IMR-90 (cell line): ENCODE measurements at regions not wholly inside any gene's neighbourhood (a gene's known extent, or its start where the extent isn't known, plus 50 kb on each side); places are given as distances from the start of the nearest gene placed in this dataset.

Source experiments
- ATAC-seq: fragments of 200-7000 bp; cut with Tn5 transposase; 2 replicates; pipeline ENCODE4 v1.9.1; 2020; ENCODE audit warnings: low read depth, mild to moderate bottlenecking, moderate library complexity
- BruUV-seq: library from RNA; stranded (reverse); fragments of 400-500 nt; replicated peaks from 2 replicates; lab custom pipeline; 2021; lab: Mats Ljungman, UMichigan
- CTCF ChIA-PET: fragments of 300-600 bp; formaldehyde crosslinking; extraction: SDS; loops from one replicate; lab custom pipeline; 2021; ENCODE audit warnings: antibody characterized with exemption; lab: Yijun Ruan, JAX
- POLR2A ChIA-PET: fragments of 300-600 bp; sonication (Branson Sonifier 250); formaldehyde crosslinking; loops from one replicate; lab custom pipeline; 2022; ENCODE audit warnings: antibody characterized with exemption; ENCODE audit not compliant: unreplicated experiment; lab: Charles Lee
- DNase-seq: peaks from one replicate; pipeline ENCODE4 v3.0.0; 2013
- H2AFZ ChIP-seq: replicated peaks from 2 replicates; pipeline ENCODE3; 2013; ENCODE audit warnings: low read length, mild to moderate bottlenecking; ENCODE audit not compliant: poor library complexity
- H2AK5ac ChIP-seq: 2 replicates; pipeline ENCODE4 v1.6.1; 2013; ENCODE audit warnings: low read depth, low read length, inconsistent platforms
- H2AK9ac ChIP-seq: replicated peaks from 2 replicates; pipeline ENCODE3; 2013; ENCODE audit warnings: mild to moderate bottlenecking, low read depth, low read length, moderate library complexity; ENCODE audit not compliant: poor library complexity
- H2BK120ac ChIP-seq: 2 replicates; pipeline ENCODE4 v1.6.1; 2013; ENCODE audit warnings: low read depth, low read length, inconsistent platforms
- H2BK15ac ChIP-seq: 3 replicates; pipeline ENCODE4 v1.6.1; 2013; ENCODE audit warnings: low read depth, low read length, inconsistent platforms
- H2BK20ac ChIP-seq: 2 replicates; pipeline ENCODE4 v1.6.1; 2013; ENCODE audit warnings: low read depth, mild to moderate bottlenecking, inconsistent platforms, low read length, moderate library complexity
- H2BK5ac ChIP-seq: 2 replicates; pipeline ENCODE4 v1.6.1; 2013; ENCODE audit warnings: mild to moderate bottlenecking, low read depth, low read length, inconsistent platforms; ENCODE audit not compliant: poor library complexity, severe bottlenecking
- H3K14ac ChIP-seq: replicated peaks from 2 replicates; pipeline ENCODE4 v1.6.1; 2013; ENCODE audit warnings: low read depth, low read length, inconsistent platforms
- H3K18ac ChIP-seq: 2 replicates; pipeline ENCODE4 v1.6.1; 2013; ENCODE audit warnings: low read depth, low read length, control low read depth
- H3K23ac ChIP-seq: 2 replicates; pipeline ENCODE4 v1.6.1; 2013; ENCODE audit warnings: low read depth, low read length, inconsistent platforms
- H3K27ac ChIP-seq: 2 replicates; pipeline ENCODE4 v1.5.1; 2013; ENCODE audit warnings: mild to moderate bottlenecking, control low read depth, low read length; ENCODE audit not compliant: insufficient read depth
- H3K27me3 ChIP-seq: 2 replicates; pipeline ENCODE4 v1.6.1; 2013; ENCODE audit warnings: low read length; ENCODE audit not compliant: control insufficient read depth, insufficient read depth
- H3K36me3 ChIP-seq: 2 replicates; pipeline ENCODE4 v1.6.1; 2013; ENCODE audit warnings: low read length, mixed read lengths; ENCODE audit not compliant: control insufficient read depth, insufficient read depth
- H3K4ac ChIP-seq: 2 replicates; pipeline ENCODE4 v1.6.1; 2013; ENCODE audit warnings: low read depth, low read length, inconsistent platforms
- H3K4me1 ChIP-seq: 2 replicates; pipeline ENCODE4 v1.6.1; 2013; ENCODE audit warnings: low read length, mixed read lengths; ENCODE audit not compliant: control insufficient read depth, insufficient read depth
- H3K4me2 ChIP-seq: 2 replicates; pipeline ENCODE4 v1.6.1; 2013; ENCODE audit warnings: low read depth, mild to moderate bottlenecking, control low read depth, low read length, moderate library complexity
- H3K4me3 ChIP-seq: 2 replicates; pipeline ENCODE4 v1.5.1; 2013; ENCODE audit warnings: low read depth, mild to moderate bottlenecking, control low read depth, low read length, moderate library complexity; ENCODE audit not compliant: insufficient read depth
- H3K56ac ChIP-seq: 2 replicates; pipeline ENCODE4 v1.6.1; 2013; ENCODE audit warnings: low read length, inconsistent platforms; ENCODE audit not compliant: insufficient read depth; ENCODE audit errors: extremely low read depth
- H3K79me1 ChIP-seq, 2 experiments: 2 replicates each; pipeline ENCODE4 v1.6.1; 2013; ENCODE audit warnings: low read length in 2 of 2, inconsistent platforms in 1 of 2, low read depth in 1 of 2
- H3K9ac ChIP-seq: 2 replicates; pipeline ENCODE4 v1.6.1; 2013; ENCODE audit warnings: low read depth, low read length, control low read depth
- H3K9me1 ChIP-seq: 2 replicates; pipeline ENCODE4 v1.6.1; 2013; ENCODE audit warnings: low read length, inconsistent platforms; ENCODE audit not compliant: insufficient read depth
- H3K9me3 ChIP-seq: 2 replicates; pipeline ENCODE4 v1.6.1; 2013; ENCODE audit warnings: low read length; ENCODE audit not compliant: control insufficient read depth, insufficient read depth
- H4K20me1 ChIP-seq: 2 replicates; pipeline ENCODE4 v1.6.1; 2013; ENCODE audit warnings: low read length, inconsistent platforms; ENCODE audit not compliant: insufficient read depth
- H4K5ac ChIP-seq: 2 replicates; pipeline ENCODE4 v1.6.1; 2013; ENCODE audit warnings: mild to moderate bottlenecking, low read depth, low read length, control low read depth
- H4K8ac ChIP-seq, 2 experiments: 2 replicates each; pipeline ENCODE4 v1.6.1; 2013; ENCODE audit warnings: low read depth in 2 of 2, low read length in 2 of 2, control low read depth in 1 of 2, inconsistent platforms in 1 of 2
- H4K91ac ChIP-seq: 2 replicates; pipeline ENCODE4 v1.6.1; 2013; ENCODE audit warnings: low read depth, low read length, inconsistent platforms; ENCODE audit not compliant: insufficient read depth
- CTCF ChIP-seq: conservative IDR thresholded peaks from 2 replicates; pipeline ENCODE4 v1.5.1; 2012; ENCODE audit warnings: mild to moderate bottlenecking, low read depth, low read length, improper control_type of control experiment
- FOS ChIP-seq: fragments of 150-350 bp; IDR thresholded peaks from 2 replicates; pipeline ENCODE4 v1.6.1; 2016; ENCODE audit warnings: low read depth, low read length
- MXI1 ChIP-seq: IDR thresholded peaks from 2 replicates; pipeline ENCODE4 v1.6.1; 2012; ENCODE audit warnings: low read depth, mild to moderate bottlenecking, low read length, moderate library complexity, borderline replicate concordance
- RAD21 ChIP-seq: IDR thresholded peaks from 2 replicates; pipeline ENCODE4 v1.6.1; 2012; ENCODE audit warnings: low read length, improper control_type of control experiment
- USF2 ChIP-seq: fragments of 150-350 bp; IDR thresholded peaks from 2 replicates; pipeline ENCODE4 v1.6.1; 2017; ENCODE audit warnings: mild to moderate bottlenecking, antibody characterized with exemption, low read length, low read depth
- WGBS, 2 experiments: methylation state at CpG; one replicate each; pipeline versions ENCODE4 v1.1.5 to v1.1.7; 2013; ENCODE audit warnings: missing lambda C conversion rate in 2 of 2; ENCODE audit not compliant: insufficient read length in 1 of 2; ENCODE audit errors: extremely low coverage in 2 of 2; 5-methylcytosine and 5-hydroxymethylcytosine counted together
- dilution Hi-C: fragments of 300-500 bp; cut with HindIII; formaldehyde crosslinking; loops from one replicate; pipeline ENCODE4 v1.14.3; 2018; ENCODE audit warnings: low sequenced_read_pairs; ENCODE audit not compliant: unreplicated experiment
- in situ Hi-C: fragments of 300-500 bp; cut with MboI; formaldehyde crosslinking; loops from 3 replicates; pipeline ENCODE4 v1.14.3; 2019; ENCODE audit warnings: low sequenced_read_pairs, inconsistent platforms, mixed read lengths
- intact Hi-C: fragments of 100-400 bp; cut with micrococcal nuclease; formaldehyde crosslinking; loops from 2 replicates; pipeline ENCODE4 v1.10.0; 2022

- Histone ChIP-seq H3K79me1 (no peaks in the 10 kb centered on the region), H4K91ac (no peak overlapping the region), H3K14ac (0 out of 2 replicates have a peak overlapping the region, but pooled peaks have one; percentile 3), H2BK120ac (no peak overlapping the region), H2BK15ac (no peak overlapping the region), H3K4me2 (no peak overlapping the region), H2AFZ (no peak overlapping the region), H3K23ac (no peak overlapping the region), H3K9me3 (no peaks in the 10 kb centered on the region), H4K8ac (no peak overlapping the region), H3K9ac (no peak overlapping the region), H3K36me3 (no peaks in the 10 kb centered on the region), H2BK5ac (no peak overlapping the region), H3K56ac (no peak overlapping the region), H2AK9ac (no peak overlapping the region), H3K9me1 (peaks cover 5% of the 10 kb centered on the region; the same call in 1 of the 2 replicates), H2AK5ac (no peak overlapping the region), H4K5ac (no peak overlapping the region), H3K27me3 (no peaks in the 10 kb centered on the region), H3K4me3 (no peak overlapping the region), H3K18ac (no peak overlapping the region), H3K4ac (no peak overlapping the region), H4K20me1 (no peaks in the 10 kb centered on the region), H3K4me1 (peaks cover 11% of the 10 kb centered on the region), H2BK20ac (no peak overlapping the region), H3K27ac (no peak overlapping the region)
- ChIA-PET POLR2A (no interaction called here), CTCF (no interaction called here)
- dilution Hi-C loops, result no loop called here
- no TSS peak for BruUV-seq
- in situ Hi-C loops, result no loop called here
- intact Hi-C loops, result no loop called here
- TF ChIP-seq MXI1, result no peak
- no peak for TF ChIP-seq RAD21
- no peak for TF ChIP-seq FOS
- TF ChIP-seq CTCF, result no peak
- no peak for TF ChIP-seq USF2
- no peak for ATAC-seq
- no peak for DNase-seq
- WGBS, 2 experiments, result 100% methylated on average over 1 of the region's 3 CpGs; no CpG with 5 or more reads in 1 of the 2 experiments
Observed at GRCh38 chr4:31104577-31104976, 384.4 kb downstream of the PCDH7 start.
